Loucy (cell line): ENCODE measurements at regions not wholly inside any gene's neighbourhood (a gene's known extent, or its start where the extent isn't known, plus 50 kb on each side); places are given as distances from the start of the nearest gene placed in this dataset.

Experiments used
- H2AFZ ChIP-seq: fragments of 200-600 bp; sonication (generic); 2 replicates; pipeline ENCODE4 v1.6.0; 2016; ENCODE audit warnings: antibody characterized with exemption, mild to moderate bottlenecking, low read length, moderate library complexity
- H3F3A ChIP-seq: fragments of 200-600 bp; 2 replicates; pipeline ENCODE4 v1.6.0; 2016; ENCODE audit warnings: antibody characterized with exemption, low read depth, mild to moderate bottlenecking
- H3K27me3 ChIP-seq: fragments of 200-600 bp; sonication (generic); 2 replicates; pipeline ENCODE4 v1.6.1; 2014; ENCODE audit warnings: low read length, mild to moderate bottlenecking; ENCODE audit not compliant: insufficient read depth, poor library complexity, severe bottlenecking
- H3K36me3 ChIP-seq: fragments of 200-600 bp; sonication (generic); 2 replicates; pipeline ENCODE4 v1.6.1; 2016; ENCODE audit warnings: low read length; ENCODE audit not compliant: insufficient read depth
- H3K4me1 ChIP-seq: fragments of 200-600 bp; sonication (generic); 2 replicates; pipeline ENCODE4 v1.5.1; 2014; ENCODE audit warnings: low read length, mild to moderate bottlenecking; ENCODE audit not compliant: insufficient read depth, poor library complexity, severe bottlenecking
- H3K4me2 ChIP-seq: fragments of 200-600 bp; sonication (generic); 2 replicates; pipeline ENCODE4 v1.6.0; 2014; ENCODE audit warnings: antibody characterized with exemption, low read length, low read depth, mild to moderate bottlenecking; ENCODE audit not compliant: poor library complexity, severe bottlenecking
- H3K4me3 ChIP-seq: fragments of 200-600 bp; sonication (generic); 2 replicates; pipeline ENCODE4 v1.5.1; 2014; ENCODE audit warnings: low read length, mild to moderate bottlenecking, mixed read lengths; ENCODE audit not compliant: poor library complexity, severe bottlenecking
- H3K79me2 ChIP-seq: fragments of 200-600 bp; sonication (generic); 2 replicates; pipeline ENCODE4 v1.6.1; 2014; ENCODE audit warnings: low read length; ENCODE audit not compliant: insufficient read depth
- H3K9ac ChIP-seq: fragments of 200-600 bp; sonication (generic); 2 replicates; pipeline ENCODE4 v1.6.0; 2014; ENCODE audit warnings: mild to moderate bottlenecking, low read depth, low read length, moderate library complexity; ENCODE audit not compliant: poor library complexity, severe bottlenecking
- H3K9me2 ChIP-seq: fragments of 200-600 bp; sonication (generic); replicated peaks from 2 replicates; pipeline ENCODE4 v1.6.1; 2016; ENCODE audit warnings: low read depth, low read length, mixed read lengths
- H3K9me3 ChIP-seq: fragments of 200-600 bp; sonication (generic); 2 replicates; pipeline ENCODE4 v1.6.1; 2014; ENCODE audit warnings: mild to moderate bottlenecking, antibody characterized with exemption, low read length, low read depth; ENCODE audit not compliant: insufficient read depth
- H4K20me1 ChIP-seq: fragments of 200-600 bp; sonication (generic); 2 replicates; pipeline ENCODE4 v1.6.0; 2014; ENCODE audit warnings: antibody characterized with exemption, low read length, mild to moderate bottlenecking; ENCODE audit not compliant: insufficient read depth, poor library complexity, severe bottlenecking
- CTCF ChIP-seq: fragments of 200-600 bp; sonication (generic); conservative IDR thresholded peaks from 2 replicates; pipeline ENCODE4 v1.5.1; 2014; ENCODE audit warnings: mild to moderate bottlenecking, antibody characterized with exemption, low read length
- EZH2phosphoT487 ChIP-seq: fragments of 200-600 bp; IDR thresholded peaks from 2 replicates; pipeline ENCODE4 v1.6.1; 2018; ENCODE audit warnings: antibody characterized with exemption, mild to moderate bottlenecking, moderate library complexity, borderline replicate concordance

GRCh38 chr3:70876154-70876553 lies 563.7 kb upstream of the MDFIC2 start:
- Histone ChIP-seq H2AFZ (no peak overlapping the region), H3K36me3 (no peaks in the 10 kb centered on the region), H3F3A (no peaks in the 10 kb centered on the region), H3K9me3 (peaks cover 6% of the 10 kb centered on the region; the same call in 1 of the 2 replicates), H3K9ac (no peak overlapping the region), H4K20me1 (no peaks in the 10 kb centered on the region), H3K4me1 (no peaks in the 10 kb centered on the region), H3K4me3 (no peak overlapping the region), H3K4me2 (no peak overlapping the region), H3K79me2 (no peaks in the 10 kb centered on the region), H3K9me2 (no peaks in the 10 kb centered on the region), H3K27me3 (no peaks in the 10 kb centered on the region)
- no peak for TF ChIP-seq CTCF
- TF ChIP-seq EZH2phosphoT487: no peak

- Histone ChIP-seq H3K27me3 (no peaks in the 10 kb centered on the region), H3K4me1 (no peaks in the 10 kb centered on the region), H3K4me3 (no peak overlapping the region), H3F3A (no peaks in the 10 kb centered on the region), H3K9me2 (no peaks in the 10 kb centered on the region), H3K79me2 (no peaks in the 10 kb centered on the region), H4K20me1 (no peaks in the 10 kb centered on the region), H3K9me3 (peaks cover 6% of the 10 kb centered on the region; the same call in 1 of the 2 replicates), H2AFZ (no peak overlapping the region), H3K36me3 (no peaks in the 10 kb centered on the region), H3K9ac (no peak overlapping the region), H3K4me2 (no peak overlapping the region)
- TF ChIP-seq EZH2phosphoT487 (no peak), CTCF (no peak)
These were observed 561.8 kb upstream of the MDFIC2 start for GRCh38 chr3:70874196-70874595.

- peaks cover 6% of the 10 kb centered on the region; the same call in 1 of the 2 replicates for H3K9me3 ChIP-seq
- TF ChIP-seq CTCF (no peak), EZH2phosphoT487 (no peak)
- no peaks in the 10 kb centered on the region for H3K9me2 ChIP-seq
These were observed 561.2 kb upstream of the MDFIC2 start for GRCh38 chr3:70873686-70874085.

More at GRCh38 chr3:70873686-70874085, 561.2 kb upstream of the MDFIC2 start:
- no peaks in the 10 kb centered on the region for H3K4me1 ChIP-seq
- H3F3A ChIP-seq: no peaks in the 10 kb centered on the region
- no peaks in the 10 kb centered on the region for H4K20me1 ChIP-seq
- no peak overlapping the region for H3K4me3 ChIP-seq
- no peaks in the 10 kb centered on the region for H3K27me3 ChIP-seq
- H3K79me2 ChIP-seq: no peaks in the 10 kb centered on the region
- no peak overlapping the region for H3K4me2 ChIP-seq
- H3K36me3 ChIP-seq: no peaks in the 10 kb centered on the region
- no peak overlapping the region for H3K9ac ChIP-seq
- no peak overlapping the region for H2AFZ ChIP-seq
